Activated CD4-positive, CD25-positive, alpha-beta regulatory T cell treated with anti-CD3 and anti-CD28 coated beads, Interleukin-2, amount 50 U/mL, for 16 hours (primary cell): ENCODE measurements at regions not wholly inside any gene's neighbourhood (a gene's known extent, or its start where the extent isn't known, plus 50 kb on each side); places are given as distances from the start of the nearest gene placed in this dataset.
"Not testable (repeated sequence)": the region's sequence is repeated elsewhere in the genome, so short reads cannot be mapped to it uniquely, and the experiment has no call there.

ENCODE experiments used
- DNase-seq: peaks from one replicate; pipeline ENCODE4 v3.0.0-alpha.2; 2020; ENCODE audit warnings: low read depth, low spot score

DNA sequence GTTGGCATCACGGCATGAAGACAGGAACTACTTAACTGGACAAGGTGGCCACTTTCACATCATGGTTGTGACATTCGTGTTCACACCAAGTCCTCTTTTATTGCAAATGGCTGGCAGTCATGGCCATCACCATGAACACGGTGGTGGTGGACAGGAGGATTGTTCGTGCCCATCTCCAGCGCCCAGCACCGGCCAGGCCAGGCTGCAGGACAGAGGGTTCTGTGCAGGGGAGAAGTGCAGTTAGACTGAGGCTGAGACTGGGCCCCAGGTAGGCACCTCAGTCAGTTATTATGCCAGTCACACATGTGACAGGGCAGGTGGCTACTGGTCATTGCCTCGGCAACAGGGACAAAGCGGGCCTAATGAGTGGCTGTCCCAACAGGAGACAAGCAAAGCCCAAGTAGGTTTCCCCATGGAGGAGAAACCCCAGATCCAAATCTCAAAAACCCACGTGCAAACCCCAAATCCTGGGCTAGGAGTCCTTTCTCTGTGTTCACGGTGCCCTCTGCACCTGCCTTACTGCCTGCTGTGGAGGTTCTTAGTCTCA is 468.1 kb upstream of the MYT1L start:
- DNase-seq = no peak

DNA sequence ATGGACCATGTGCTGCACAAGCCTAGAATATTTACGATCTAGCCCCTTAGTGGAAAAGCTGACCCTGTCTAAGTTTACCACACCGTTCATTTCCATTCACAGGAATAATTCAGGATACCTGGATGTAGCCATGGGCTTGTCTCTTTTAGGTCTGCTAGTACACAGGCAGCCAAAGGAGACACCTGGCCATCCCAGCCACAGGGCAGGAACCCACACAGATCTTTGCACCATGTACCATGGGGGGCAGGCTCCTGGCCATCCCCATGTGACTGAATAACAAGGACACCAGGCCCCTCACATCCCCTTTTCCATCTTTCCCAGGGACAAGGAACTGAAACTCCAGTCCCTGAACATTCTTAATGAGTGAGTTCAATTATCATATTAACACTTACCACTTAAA is 467.3 kb upstream of the MYT1L start:
- no peak for DNase-seq

- no peak for DNase-seq
These were observed 466.7 kb upstream of the MYT1L start for GRCh38 chr2:2797797-2798196.

- no peak for DNase-seq
These were observed 465.1 kb upstream of the MYT1L start for GRCh38 chr2:2796207-2796606.

DNA sequence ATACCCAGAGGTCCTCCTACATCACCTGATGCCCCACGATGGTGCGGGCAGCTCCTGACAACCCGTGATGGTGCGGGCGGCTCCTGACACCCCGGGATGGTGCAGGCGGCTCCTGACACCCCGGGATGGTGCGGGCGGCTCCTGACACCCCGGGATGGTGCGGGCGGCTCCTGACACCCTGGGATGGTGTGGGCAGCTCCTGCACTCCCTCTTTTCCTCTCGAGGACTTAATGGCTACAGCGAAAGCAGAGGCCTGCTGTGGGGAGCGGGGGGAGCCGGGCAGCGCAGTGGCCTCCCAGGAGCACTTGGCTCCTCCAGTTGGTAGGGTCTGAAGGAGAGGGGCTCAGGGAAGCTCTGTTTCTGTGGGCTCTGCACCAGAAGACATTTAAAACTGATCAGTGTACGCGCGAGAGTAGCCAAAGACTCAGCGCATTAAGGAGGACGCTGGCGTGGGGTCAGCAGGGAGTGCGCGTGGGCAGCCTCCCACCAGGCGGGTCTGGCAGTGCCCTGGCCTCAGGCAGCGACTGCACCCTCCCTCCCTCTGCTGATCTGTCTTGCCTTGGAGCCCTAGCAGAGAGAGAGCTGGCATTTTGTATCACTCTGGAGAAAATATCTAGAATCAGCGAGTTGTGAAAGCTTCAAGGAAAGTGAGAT is 464.5 kb upstream of the MYT1L start:
- no peak for DNase-seq

DNA sequence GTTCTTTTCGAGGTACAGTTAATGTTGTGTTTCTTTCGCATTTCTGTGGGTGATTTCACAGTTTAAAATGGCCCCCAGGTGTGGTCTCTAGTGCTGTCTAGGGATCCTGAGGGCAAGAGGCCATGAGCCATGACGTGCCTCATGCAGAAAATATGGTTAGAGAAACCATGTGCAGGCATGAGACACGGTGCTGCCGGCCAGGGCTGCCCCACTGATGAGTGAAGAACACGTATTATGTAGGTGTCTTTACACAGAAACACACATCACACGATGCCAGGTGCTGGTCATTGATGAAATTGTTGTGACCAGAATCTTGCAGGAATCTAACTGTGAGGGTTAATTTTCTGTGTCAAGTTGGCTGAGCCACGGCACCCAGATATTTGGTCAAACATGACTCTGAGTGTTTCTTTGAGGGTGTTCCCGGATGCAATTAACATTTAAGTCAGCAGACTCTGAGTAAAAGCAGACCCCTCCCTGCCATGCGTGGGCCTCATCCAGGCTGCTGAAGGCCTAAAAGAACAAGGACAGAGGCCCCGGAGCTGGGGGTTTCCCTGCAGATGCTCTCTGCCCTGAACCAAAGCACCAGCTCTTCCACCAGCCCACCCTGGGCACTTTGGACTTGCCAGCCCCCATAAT is 463.0 kb upstream of the MYT1L start:
- DNase-seq = no peak

GRCh38 chr2:2793514-2793913 is 462.4 kb upstream of the MYT1L start:
- no peak for DNase-seq

DNA sequence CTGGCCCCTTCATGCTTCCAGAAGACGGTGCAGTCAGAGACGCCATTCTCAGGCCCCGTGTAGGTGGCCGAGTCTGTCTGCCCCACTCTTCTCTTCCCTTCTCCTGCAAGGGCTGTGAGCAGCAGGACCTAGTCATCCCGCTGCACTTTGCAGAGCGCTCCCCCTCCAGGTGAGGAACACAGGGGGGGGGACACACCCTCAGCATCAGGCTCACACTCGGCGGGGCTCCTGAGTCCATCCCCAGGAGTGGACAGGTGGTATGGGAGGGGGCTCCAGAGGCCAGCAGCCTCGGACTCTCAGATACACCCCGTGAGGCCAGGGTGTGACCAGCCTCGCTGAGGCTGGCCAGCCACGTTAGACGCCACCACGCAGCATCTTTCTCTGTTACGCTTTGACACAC is 460.5 kb upstream of the MYT1L start:
- no peak for DNase-seq

GRCh38 chr2:2791031-2791430 is 460.0 kb upstream of the MYT1L start:
- DNase-seq = no peak

GRCh38 chr2:2788076-2788475 is 457.0 kb upstream of the MYT1L start:
- no peak for DNase-seq

- no peak for DNase-seq
These were observed 456.3 kb upstream of the MYT1L start for GRCh38 chr2:2787301-2787907.

DNA sequence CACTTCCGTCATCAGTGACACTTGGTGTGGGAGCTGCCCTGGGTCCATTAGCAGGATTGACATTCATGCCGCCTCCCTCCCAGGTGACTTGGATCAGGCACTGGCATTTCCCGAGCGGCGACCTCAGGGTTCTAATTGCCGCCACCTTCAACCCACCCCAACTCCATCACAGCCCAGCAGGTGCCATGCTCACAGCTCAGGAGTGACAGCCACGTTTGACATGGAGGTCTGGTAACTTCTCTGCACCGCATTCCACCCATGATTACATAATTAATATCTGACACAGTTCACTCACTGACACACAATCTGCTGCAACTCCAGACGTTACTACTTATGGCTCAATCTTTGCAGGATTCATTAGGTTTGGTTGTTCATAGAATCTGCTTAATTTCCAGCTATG is 450.9 kb upstream of the MYT1L start:
- no peak for DNase-seq

GRCh38 chr2:2779727-2780126 is 448.7 kb upstream of the MYT1L start:
- no peak for DNase-seq

DNA sequence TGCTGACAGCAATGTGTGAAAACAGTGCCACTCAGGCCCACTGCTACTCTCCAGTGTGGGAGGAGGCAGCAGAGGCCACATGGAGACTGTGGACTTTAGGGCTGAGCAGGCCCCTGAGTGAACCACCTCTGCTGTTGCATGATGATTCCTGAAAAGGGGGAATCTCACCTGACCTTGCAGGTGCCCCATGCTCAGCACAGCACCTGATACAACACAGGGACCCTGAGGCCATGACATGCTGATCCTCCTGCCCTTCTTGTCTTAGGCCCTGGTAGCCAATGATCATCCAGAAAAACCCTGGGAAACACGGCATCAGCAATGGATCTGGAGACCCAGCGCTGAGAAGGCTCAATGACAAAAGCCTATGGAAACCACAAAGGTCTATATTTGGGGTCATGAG is 446.8 kb upstream of the MYT1L start:
- no peak for DNase-seq

GRCh38 chr2:2777213-2777612 is 446.1 kb upstream of the MYT1L start:
- DNase-seq = no peak

- no peak for DNase-seq
These were observed 443.9 kb upstream of the MYT1L start for GRCh38 chr2:2775018-2775417.

GRCh38 chr2:2773692-2774091 is 442.6 kb upstream of the MYT1L start:
- no peak for DNase-seq

DNA sequence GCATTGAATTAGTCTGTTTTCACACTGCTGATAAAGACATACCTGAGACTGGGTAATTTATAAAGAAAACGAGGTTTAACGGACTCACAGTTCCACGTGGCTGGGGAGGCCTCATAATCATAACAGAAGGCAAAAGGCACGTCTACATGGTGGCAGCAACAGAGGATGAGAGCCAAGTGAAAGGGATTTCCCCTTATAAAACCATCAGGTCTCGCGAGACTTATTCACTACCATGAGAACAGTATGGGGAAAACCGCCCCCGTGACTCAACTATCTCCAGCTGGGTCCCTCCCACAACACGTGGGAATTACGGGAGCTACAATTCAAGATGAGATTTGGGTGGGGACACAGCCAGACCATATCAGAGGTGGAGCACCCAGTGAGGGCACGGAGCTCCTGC is 442.0 kb upstream of the MYT1L start:
- DNase-seq = not testable (repeated sequence)

DNA sequence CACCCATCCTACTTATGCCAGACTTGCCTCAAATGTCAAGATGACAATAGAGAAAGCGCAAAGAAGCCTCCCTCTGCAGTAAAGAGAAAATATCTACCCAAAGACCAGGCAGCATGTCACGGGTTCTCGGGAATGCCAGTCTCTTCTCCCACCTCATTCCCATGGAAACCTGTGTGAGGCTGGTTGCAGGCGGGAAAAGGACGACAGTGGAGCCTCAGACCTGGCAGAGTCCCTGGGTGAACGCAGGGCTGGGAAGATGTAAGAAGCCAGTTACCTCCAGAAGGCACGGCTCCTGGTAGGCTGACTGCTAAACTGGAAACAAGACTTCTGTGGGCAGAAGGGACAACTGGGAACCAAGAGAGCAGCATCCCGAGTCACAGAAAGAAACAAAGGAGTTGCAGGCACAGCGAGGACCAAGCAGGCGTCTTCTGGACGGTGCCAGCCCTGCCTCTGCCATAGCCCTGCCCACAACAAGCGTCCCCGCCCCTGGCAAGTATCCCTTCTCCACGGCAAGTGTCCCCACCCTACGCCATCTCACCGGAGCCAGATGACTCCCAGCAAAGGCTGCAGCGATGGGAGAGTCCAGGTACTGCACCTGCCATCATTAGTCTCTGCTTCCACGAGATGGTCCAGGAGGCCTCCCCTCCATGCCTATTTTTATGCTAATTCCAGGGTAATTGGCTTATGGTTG is 440.8 kb upstream of the MYT1L start:
- DNase-seq = no peak

- no peak for DNase-seq
These were observed 438.7 kb upstream of the MYT1L start for GRCh38 chr2:2769481-2770431.

GRCh38 chr2:2768476-2768875 is 437.4 kb upstream of the MYT1L start:
- DNase-seq = no peak
